Lung (tissue), 11 donors: ENCODE measurements at regions not wholly inside any gene's neighbourhood (a gene's known extent, or its start where the extent isn't known, plus 50 kb on each side); places are given as distances from the start of the nearest gene placed in this dataset.
"Not testable (repeated sequence)": the region's sequence is repeated elsewhere in the genome, so short reads cannot be mapped to it uniquely, and the experiment has no call there.

ENCODE experiments used
- ATAC-seq: fragments of 200-7000 bp; cut with Tn5 transposase; one replicate; pipeline ENCODE4 v1.9.1; 2020; ENCODE audit warnings: moderate number of reproducible peaks; ENCODE audit not compliant: insufficient read depth, low FRiP score
- DNase-seq, 3 donors: peaks; one replicate each; pipeline ENCODE4 v3.0.0-alpha.2; 2013 to 2017
- H3K27ac ChIP-seq, 2 donors: one replicate each; pipeline ENCODE4 v1.5.1; 2013; ENCODE audit warnings: mild to moderate bottlenecking in 2 of 2, moderate library complexity in 2 of 2, control low read depth in 1 of 2, inconsistent platforms in 1 of 2, low read depth in 1 of 2, low read length in 1 of 2
- H3K27me3 ChIP-seq, 3 donors: one replicate each; pipeline ENCODE4 v1.5.1; 2013; ENCODE audit warnings: low read length in 2 of 3; ENCODE audit not compliant: control insufficient read depth in 3 of 3, insufficient read depth in 3 of 3
- H3K36me3 ChIP-seq, 4 donors: one replicate each; pipeline ENCODE4 v1.5.1; 2013; ENCODE audit warnings: low read length in 4 of 4, mild to moderate bottlenecking in 1 of 4, moderate library complexity in 1 of 4; ENCODE audit not compliant: control insufficient read depth in 4 of 4, insufficient read depth in 4 of 4
- H3K4me1 ChIP-seq, 5 donors: one replicate each; pipeline ENCODE4 v1.5.1; 2013; ENCODE audit warnings: low read length in 5 of 5, mild to moderate bottlenecking in 2 of 5, moderate library complexity in 1 of 5; ENCODE audit not compliant: control insufficient read depth in 5 of 5, insufficient read depth in 5 of 5
- H3K4me3 ChIP-seq: one replicate; pipeline ENCODE4 v1.5.1; 2013; ENCODE audit warnings: mild to moderate bottlenecking, control low read depth, moderate library complexity
- H3K9ac ChIP-seq, 2 donors: one replicate each; pipeline ENCODE4 v1.5.1; 2013; ENCODE audit warnings: low read length in 2 of 2, control low read depth in 1 of 2; ENCODE audit not compliant: insufficient read depth in 1 of 2
- H3K9me3 ChIP-seq, 4 donors: one replicate each; pipeline ENCODE4 v1.5.1; 2013; ENCODE audit warnings: low read length in 3 of 4, mild to moderate bottlenecking in 1 of 4, moderate library complexity in 1 of 4; ENCODE audit not compliant: control insufficient read depth in 4 of 4, insufficient read depth in 3 of 4
- CTCF ChIP-seq: IDR thresholded peaks from 2 replicates; pipeline ENCODE4 v1.5.1; 2012; ENCODE audit warnings: mild to moderate bottlenecking; ENCODE audit errors: control extremely low read depth, extremely low read depth
- WGBS, 2 donors: extraction: QIAGEN DNeasy Blood & Tissue Kit; methylation state at CpG; one replicate each; pipeline ENCODE4 v1.1.7; 2013; 5-methylcytosine and 5-hydroxymethylcytosine counted together
- donor health status: control.
- donor health status: control.
- donor health status: Bipolar disorder and iron deficiency.
- donor health status: healthy.
- donor health status: DM: yes; HTN: yes; CAD: no.

GRCh38 chr2:180539541-180539940 lies 440.9 kb upstream of the UBE2E3 start:
- Histone ChIP-seq H3K9ac (no peak overlapping the region), H3K27ac (no peak overlapping the region), H3K27me3 (no peaks in the 10 kb centered on the region), H3K36me3 (no peaks in the 10 kb centered on the region), H3K9me3 (no peaks in the 10 kb centered on the region), H3K4me3 (no peak overlapping the region), H3K4me1 (peaks cover 0 to 2% (median 0%) of the 10 kb centered on the region in 5 donors)
- no peak for TF ChIP-seq CTCF
- ATAC-seq = peak; percentile 69
- no peak for DNase-seq

GRCh38 chr2:180535289-180535688 lies 445.1 kb upstream of the UBE2E3 start:
- ATAC-seq = no peak
- no peak for TF ChIP-seq CTCF
- WGBS, 2 donors = 89 to 96% methylated on average over 1 of the region's 1 CpG
- no peak overlapping the region for H3K4me3 ChIP-seq
- no peak for DNase-seq
- H3K27ac ChIP-seq = no peak overlapping the region
- peaks cover 0 to 5% (median 0%) of the 10 kb centered on the region in 4 donors for H3K9me3 ChIP-seq
- no peak overlapping the region for H3K9ac ChIP-seq
- H3K27me3 ChIP-seq = no peaks in the 10 kb centered on the region
- H3K36me3 ChIP-seq = no peaks in the 10 kb centered on the region
- H3K4me1 ChIP-seq = peaks cover 0 to 2% (median 0%) of the 10 kb centered on the region in 5 donors

- H3K9ac ChIP-seq, H3K27ac ChIP-seq, H3K9me3 ChIP-seq, H3K4me1 ChIP-seq, DNase-seq, H3K27me3 ChIP-seq, ATAC-seq, H3K4me3 ChIP-seq, H3K36me3 ChIP-seq: not testable (repeated sequence)
- WGBS, 2 donors = 88 to 95% methylated on average over 8 of the region's 8 CpGs
These were observed 448.6 kb upstream of the UBE2E3 start for GRCh38 chr2:180531787-180532186.

GRCh38 chr2:180524499-180524898 lies 455.9 kb upstream of the UBE2E3 start:
- Histone ChIP-seq H3K9ac (no peak overlapping the region), H3K4me3 (no peak overlapping the region), H3K27me3 (no peaks in the 10 kb centered on the region), H3K9me3 (no peaks in the 10 kb centered on the region), H3K4me1 (no peaks in the 10 kb centered on the region), H3K36me3 (no peaks in the 10 kb centered on the region), H3K27ac (peak overlapping the region in 1 of 2 donors; percentile 7)
- no peak for TF ChIP-seq CTCF
- ATAC-seq = no peak
- 83 to 93% methylated on average over 2 of the region's 2 CpGs for WGBS, 2 donors
- no peak for DNase-seq
